ENCODE measurements at regions not wholly inside any gene's neighbourhood (a gene's known extent, or its start where the extent isn't known, plus 50 kb on each side); places are given as distances from the start of the nearest gene placed in this dataset.
"Not testable (repeated sequence)": the region's sequence is repeated elsewhere in the genome, so short reads cannot be mapped to it uniquely, and the experiment has no call there.

GRCh38 chr6:44036699-44037101 is 90.6 kb downstream of the MRPL14 start:
- no peak for DNase-seq

GRCh38 chr6:44036196-44036595 is 91.1 kb downstream of the MRPL14 start:
- peak; percentile 53 for DNase-seq

- peak; percentile 36 for DNase-seq
These were observed 91.6 kb downstream of the MRPL14 start for GRCh38 chr6:44035621-44036020.

- no peak for DNase-seq
These were observed 92.3 kb downstream of the MRPL14 start for GRCh38 chr6:44034931-44035345.

- peak; percentile 25 for DNase-seq
These were observed 92.8 kb downstream of the MRPL14 start for GRCh38 chr6:44034391-44034861.

- no peak for DNase-seq
These were observed 96.3 kb downstream of the MRPL14 start for GRCh38 chr6:44030812-44031454.

- DNase-seq: peak; percentile 57
These were observed 97.6 kb downstream of the MRPL14 start for GRCh38 chr6:44029444-44030185.

GRCh38 chr6:44028789-44029310 is 98.4 kb downstream of the MRPL14 start:
- no peak for DNase-seq

GRCh38 chr6:44025226-44025625 is 102.0 kb downstream of the MRPL14 start:
- no peak for DNase-seq

GRCh38 chr6:44024574-44025219 is 102.6 kb downstream of the MRPL14 start:
- DNase-seq: no peak

GRCh38 chr6:44023586-44024454 is 103.4 kb downstream of the MRPL14 start:
- no peak for DNase-seq

- DNase-seq: no peak
These were observed 104.4 kb downstream of the MRPL14 start for GRCh38 chr6:44022671-44023352.

GRCh38 chr6:44022296-44022661 is 105.0 kb downstream of the MRPL14 start:
- DNase-seq: peak; percentile 48

- DNase-seq: no peak
These were observed 105.5 kb downstream of the MRPL14 start for GRCh38 chr6:44021589-44022295.

- DNase-seq: no peak
These were observed 106.4 kb downstream of the MRPL14 start for GRCh38 chr6:44020664-44021425.

GRCh38 chr6:44020148-44020547 is 107.1 kb downstream of the MRPL14 start:
- no peak for DNase-seq

GRCh38 chr6:44017307-44017706 is 109.9 kb downstream of the MRPL14 start:
- not testable (repeated sequence) for DNase-seq

- peak; percentile 55 for DNase-seq
These were observed 111.0 kb downstream of the MRPL14 start for GRCh38 chr6:44016131-44016870.

- peak; percentile 98 for DNase-seq
These were observed 115.2 kb downstream of the MRPL14 start for GRCh38 chr6:44012078-44012493.
